LNCAP (cell line): ENCODE measurements at regions not wholly inside any gene's neighbourhood (a gene's known extent, or its start where the extent isn't known, plus 50 kb on each side); places are given as distances from the start of the nearest gene placed in this dataset.

Experiments used
- CTCF ChIP-seq: fragments of 450-650 bp; IDR thresholded peaks from 2 replicates; pipeline ENCODE4 v1.5.1; 2017; ENCODE audit warnings: mild to moderate bottlenecking

DNA sequence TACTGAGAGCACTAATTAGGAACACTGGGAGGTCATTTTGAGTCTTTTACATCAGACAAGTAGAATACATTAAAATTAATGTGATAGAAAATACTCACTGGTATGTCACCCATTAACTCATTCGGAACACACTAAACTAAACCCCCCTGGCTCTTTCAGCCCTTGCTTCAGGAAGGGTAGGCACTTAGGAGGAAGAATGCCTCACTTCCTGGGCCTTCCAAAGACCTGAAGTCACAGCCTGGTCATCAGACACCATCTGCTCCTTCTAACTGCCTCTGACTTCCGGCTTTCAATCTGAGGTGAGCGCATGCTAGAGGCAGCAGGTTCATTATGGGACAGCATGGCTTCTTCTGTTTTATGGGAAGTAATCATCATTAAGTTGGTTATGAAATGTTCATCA lies 451.4 kb downstream of the PID1 start:
- TF ChIP-seq CTCF = no peak

DNA sequence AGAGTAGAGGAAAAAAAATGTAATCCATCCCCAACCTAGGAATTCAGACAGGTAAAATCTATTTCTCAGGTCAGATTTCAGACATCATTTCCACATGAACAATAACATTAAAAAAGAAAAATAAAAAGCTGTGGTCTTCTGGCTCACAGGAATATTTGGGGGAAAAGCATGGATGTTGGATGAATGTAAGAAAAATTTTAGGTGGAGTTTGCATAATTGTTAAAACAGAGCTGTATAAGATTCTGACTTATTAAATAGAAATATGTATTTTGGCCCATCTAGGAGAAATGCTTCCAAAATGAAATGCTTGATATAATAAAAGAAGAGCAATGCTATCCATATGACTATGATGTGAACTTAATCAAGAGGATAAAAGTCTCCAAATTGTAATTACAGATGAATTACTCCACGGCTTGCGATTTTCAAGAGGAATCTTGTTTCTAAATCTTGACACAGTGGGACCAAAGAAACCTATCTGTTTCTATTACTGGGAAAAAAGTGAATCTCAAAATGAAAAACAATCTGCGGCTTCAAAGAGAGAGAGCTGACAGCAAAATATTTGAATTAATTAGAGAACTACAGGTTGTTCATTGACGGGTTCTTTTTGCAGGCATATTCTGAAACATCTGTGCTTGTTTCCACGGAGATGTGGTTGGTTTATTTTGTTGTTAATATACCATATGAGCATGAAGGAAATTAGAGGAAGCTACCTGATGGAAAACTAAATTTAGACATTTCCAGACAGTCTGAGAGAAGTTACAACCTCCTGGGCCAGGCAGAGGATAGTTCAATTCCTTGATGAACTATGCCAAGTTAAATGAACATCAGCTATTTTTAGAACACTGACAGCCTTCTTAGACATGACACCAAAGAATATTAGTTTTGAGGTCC lies 468.7 kb downstream of the PID1 start:
- no peak for TF ChIP-seq CTCF

- TF ChIP-seq CTCF = no peak
These were observed 469.6 kb downstream of the PID1 start for GRCh38 chr2:228801451-228801850.

- no peak for TF ChIP-seq CTCF
These were observed 471.9 kb downstream of the PID1 start for GRCh38 chr2:228799208-228799588.

DNA sequence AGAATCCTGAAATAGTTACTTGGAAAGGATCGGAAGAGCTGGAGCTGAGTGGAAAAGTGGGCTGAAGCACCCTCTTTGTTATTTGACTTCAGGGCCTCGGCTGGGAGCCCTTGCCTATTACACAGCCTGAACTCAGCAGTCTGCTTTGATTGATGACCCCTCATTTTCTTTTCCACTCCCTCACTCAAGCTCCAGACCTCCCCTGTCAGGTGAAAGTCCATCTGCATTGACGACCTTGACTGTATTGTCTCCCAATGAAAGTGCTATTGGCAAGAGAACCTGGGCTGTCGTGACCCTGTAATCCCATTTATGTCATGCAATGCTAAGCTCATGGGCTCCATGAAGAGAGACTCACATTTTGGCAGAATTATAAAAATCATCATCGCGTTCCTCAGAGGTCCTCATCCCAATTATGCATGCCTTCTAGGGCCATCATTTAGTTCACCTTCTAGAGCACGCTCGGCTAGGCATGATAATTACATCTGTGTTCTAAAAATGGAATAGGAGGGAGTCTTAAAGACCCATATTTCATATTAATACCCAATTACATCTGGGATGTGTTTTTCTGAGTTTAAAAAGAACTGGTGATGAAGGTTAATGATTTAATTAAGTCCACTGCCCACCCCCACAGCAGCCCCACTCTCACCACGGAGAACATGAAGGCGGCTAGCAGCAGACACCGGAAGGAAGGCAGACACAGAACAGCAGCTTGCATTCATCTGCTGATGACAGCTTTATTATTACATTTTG lies 472.5 kb downstream of the PID1 start:
- no peak for TF ChIP-seq CTCF

GRCh38 chr2:228796386-228796785 lies 474.7 kb downstream of the PID1 start:
- no peak for TF ChIP-seq CTCF

- TF ChIP-seq CTCF = no peak
These were observed 478.0 kb downstream of the PID1 start for GRCh38 chr2:228793116-228793515.
